Neural progenitor cell (in vitro differentiated cells): ENCODE measurements at regions not wholly inside any gene's neighbourhood (a gene's known extent, or its start where the extent isn't known, plus 50 kb on each side); places are given as distances from the start of the nearest gene placed in this dataset.

Experiments used
- EZH2 ChIP-seq: fragments of 200-600 bp; sonication (generic); IDR thresholded peaks from 2 replicates; pipeline ENCODE4 v1.6.1; 2017; ENCODE audit warnings: antibody characterized with exemption, mild to moderate bottlenecking, moderate library complexity
- TF ChIP-seq, protein P1 (sequence below): fragments of 200-600 bp; sonication (generic); IDR thresholded peaks from 2 replicates; pipeline ENCODE4 v1.5.1; 2017; ENCODE audit warnings: antibody characterized with exemption, mild to moderate bottlenecking

GRCh38 chr17:79524213-79525187 is 86.4 kb downstream of the RBFOX3 start:
- TF ChIP-seq, protein P1, sequence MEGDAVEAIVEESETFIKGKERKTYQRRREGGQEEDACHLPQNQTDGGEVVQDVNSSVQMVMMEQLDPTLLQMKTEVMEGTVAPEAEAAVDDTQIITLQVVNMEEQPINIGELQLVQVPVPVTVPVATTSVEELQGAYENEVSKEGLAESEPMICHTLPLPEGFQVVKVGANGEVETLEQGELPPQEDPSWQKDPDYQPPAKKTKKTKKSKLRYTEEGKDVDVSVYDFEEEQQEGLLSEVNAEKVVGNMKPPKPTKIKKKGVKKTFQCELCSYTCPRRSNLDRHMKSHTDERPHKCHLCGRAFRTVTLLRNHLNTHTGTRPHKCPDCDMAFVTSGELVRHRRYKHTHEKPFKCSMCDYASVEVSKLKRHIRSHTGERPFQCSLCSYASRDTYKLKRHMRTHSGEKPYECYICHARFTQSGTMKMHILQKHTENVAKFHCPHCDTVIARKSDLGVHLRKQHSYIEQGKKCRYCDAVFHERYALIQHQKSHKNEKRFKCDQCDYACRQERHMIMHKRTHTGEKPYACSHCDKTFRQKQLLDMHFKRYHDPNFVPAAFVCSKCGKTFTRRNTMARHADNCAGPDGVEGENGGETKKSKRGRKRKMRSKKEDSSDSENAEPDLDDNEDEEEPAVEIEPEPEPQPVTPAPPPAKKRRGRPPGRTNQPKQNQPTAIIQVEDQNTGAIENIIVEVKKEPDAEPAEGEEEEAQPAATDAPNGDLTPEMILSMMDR = no peak
- no peak for TF ChIP-seq EZH2
